IPS-18c (cell line): ENCODE measurements at regions not wholly inside any gene's neighbourhood (a gene's known extent, or its start where the extent isn't known, plus 50 kb on each side); places are given as distances from the start of the nearest gene placed in this dataset.

Source experiments
- H3K4me3 ChIP-seq: 2 replicates; pipeline ENCODE4 v1.7.0; 2013; ENCODE audit warnings: low read depth, mild to moderate bottlenecking, low read length, moderate library complexity; ENCODE audit not compliant: insufficient read depth
- H3K9me3 ChIP-seq: one replicate; pipeline ENCODE4 v1.6.1; 2013; ENCODE audit warnings: mild to moderate bottlenecking, low read length, moderate library complexity; ENCODE audit not compliant: control insufficient read depth, insufficient read depth

- H3K9me3 ChIP-seq = no peaks in the 10 kb centered on the region
- H3K4me3 ChIP-seq = no peak overlapping the region
These were observed 571.5 kb downstream of the IRS1 start for GRCh38 chr2:226228080-226228479.

GRCh38 chr2:226227341-226227740, 572.3 kb downstream of the IRS1 start:
- no peaks in the 10 kb centered on the region for H3K9me3 ChIP-seq

GRCh38 chr2:226223704-226224103, 575.9 kb downstream of the IRS1 start:
- Histone ChIP-seq H3K4me3 (no peak overlapping the region), H3K9me3 (no peaks in the 10 kb centered on the region)

More at GRCh38 chr2:226227341-226227740, 572.3 kb downstream of the IRS1 start:
- no peak overlapping the region for H3K4me3 ChIP-seq

- H3K9me3 ChIP-seq = no peaks in the 10 kb centered on the region
- no peak overlapping the region for H3K4me3 ChIP-seq
These were observed 579.1 kb downstream of the IRS1 start for GRCh38 chr2:226220511-226220910.

GRCh38 chr2:226217191-226217590, 582.4 kb downstream of the IRS1 start:
- Histone ChIP-seq H3K4me3 (no peak overlapping the region), H3K9me3 (no peaks in the 10 kb centered on the region)

GRCh38 chr2:226216575-226216974, 583.0 kb downstream of the IRS1 start:
- no peaks in the 10 kb centered on the region for H3K9me3 ChIP-seq
- no peak overlapping the region for H3K4me3 ChIP-seq

GRCh38 chr2:226215902-226216503, 583.6 kb downstream of the IRS1 start:
- Histone ChIP-seq H3K9me3 (no peaks in the 10 kb centered on the region), H3K4me3 (no peak overlapping the region)

GRCh38 chr2:226213717-226214116, 585.9 kb downstream of the IRS1 start:
- no peaks in the 10 kb centered on the region for H3K9me3 ChIP-seq
- no peak overlapping the region for H3K4me3 ChIP-seq

- Histone ChIP-seq H3K4me3 (no peak overlapping the region), H3K9me3 (no peaks in the 10 kb centered on the region)
These were observed 588.2 kb downstream of the IRS1 start for GRCh38 chr2:226211439-226211838.

GRCh38 chr2:226208726-226209125, 590.9 kb downstream of the IRS1 start:
- Histone ChIP-seq H3K4me3 (no peak overlapping the region), H3K9me3 (no peaks in the 10 kb centered on the region)

- H3K4me3 ChIP-seq = no peak overlapping the region
- H3K9me3 ChIP-seq = no peaks in the 10 kb centered on the region
These were observed 591.9 kb downstream of the IRS1 start for GRCh38 chr2:226207671-226208070.

- H3K4me3 ChIP-seq = no peak overlapping the region
- H3K9me3 ChIP-seq = no peaks in the 10 kb centered on the region
These were observed 600.1 kb downstream of the IRS1 start for GRCh38 chr2:226199555-226199954.

GRCh38 chr2:226198956-226199355, 600.7 kb downstream of the IRS1 start:
- Histone ChIP-seq H3K4me3 (no peak overlapping the region), H3K9me3 (no peaks in the 10 kb centered on the region)

- Histone ChIP-seq H3K4me3 (no peak overlapping the region), H3K9me3 (no peaks in the 10 kb centered on the region)
These were observed 609.0 kb downstream of the IRS1 start for GRCh38 chr2:226190479-226191252.

GRCh38 chr2:226189061-226189460, 610.6 kb downstream of the IRS1 start:
- no peak overlapping the region for H3K4me3 ChIP-seq

GRCh38 chr2:226187616-226188015, 612.0 kb downstream of the IRS1 start:
- H3K9me3 ChIP-seq = no peaks in the 10 kb centered on the region

More at GRCh38 chr2:226189061-226189460, 610.6 kb downstream of the IRS1 start:
- H3K9me3 ChIP-seq = no peaks in the 10 kb centered on the region

GRCh38 chr2:226187156-226187555, 612.5 kb downstream of the IRS1 start:
- Histone ChIP-seq H3K9me3 (no peaks in the 10 kb centered on the region), H3K4me3 (no peak overlapping the region)

More at GRCh38 chr2:226187616-226188015, 612.0 kb downstream of the IRS1 start:
- H3K4me3 ChIP-seq = no peak overlapping the region

GRCh38 chr2:226185616-226186211, 613.9 kb downstream of the IRS1 start:
- Histone ChIP-seq H3K4me3 (no peak overlapping the region), H3K9me3 (no peaks in the 10 kb centered on the region)
